SK-N-SH (cell line): ENCODE measurements at regions not wholly inside any gene's neighbourhood (a gene's known extent, or its start where the extent isn't known, plus 50 kb on each side); places are given as distances from the start of the nearest gene placed in this dataset.
A peak's percentile ranks its signal among the peaks of the same experiment; 100 is the strongest.

Experiments used
- CTCF ChIA-PET: fragments of 300-600, 350-600 bp; formaldehyde crosslinking; extraction: SDS; loops from one replicate; lab custom pipeline; 2021; lab: Yijun Ruan, JAX
- POLR2A ChIA-PET: fragments of 350-600 bp; sonication (Branson Sonifier 250); formaldehyde crosslinking; extraction: SDS; loops from one replicate; lab custom pipeline; 2020; ENCODE audit warnings: antibody characterized with exemption, inconsistent platforms; lab: Yijun Ruan, JAX
- DNase-seq: peaks from one replicate; pipeline ENCODE4 v3.0.0; 2012
- H2AFZ ChIP-seq: fragments of 200-600 bp; sonication (generic); 2 replicates; pipeline ENCODE4 v1.8.1; 2016; ENCODE audit warnings: antibody characterized with exemption, mild to moderate bottlenecking, low read depth
- H3F3A ChIP-seq: fragments of 200-600 bp; sonication (generic); replicated peaks from 2 replicates; pipeline ENCODE3; 2016; ENCODE audit warnings: antibody characterized with exemption, mild to moderate bottlenecking; ENCODE audit not compliant: insufficient read depth
- H3K27ac ChIP-seq, 2 experiments: fragments of 200-500 bp in 1 of 2; fragments of 200-600 bp in 1 of 2; sonication (Bioruptor generic) in 1 of 2; sonication (generic), shearing (Covaris generic) in 1 of 2; 2 replicates each; pipeline versions ENCODE4 v1.5.1 to v1.6.1; 2014 to 2016; ENCODE audit warnings: low read depth in 2 of 2, inconsistent platforms in 1 of 2, low read length in 1 of 2, mild to moderate bottlenecking in 1 of 2, mixed read lengths in 1 of 2
- H3K27me3 ChIP-seq: fragments of 200-600 bp; sonication (generic), shearing (Covaris generic); 2 replicates; pipeline ENCODE4 v1.6.1; 2016; ENCODE audit warnings: mixed run types; ENCODE audit not compliant: insufficient read depth
- H3K36me3 ChIP-seq, 2 experiments: fragments of 200-500 bp in 1 of 2; fragments of 200-600 bp in 1 of 2; sonication (Bioruptor generic) in 1 of 2; sonication (generic) in 1 of 2; replicated peaks in 1 of 2; 2 replicates each; pipeline versions ENCODE3 to v1.5.1; 2014 to 2016; ENCODE audit warnings: low read length in 1 of 2, mild to moderate bottlenecking in 1 of 2; ENCODE audit not compliant: insufficient read depth in 2 of 2, control insufficient read depth in 1 of 2
- H3K4me1 ChIP-seq, 2 experiments: fragments of 200-500 bp in 1 of 2; fragments of 200-600 bp in 1 of 2; sonication (Bioruptor generic) in 1 of 2; sonication (generic), shearing (Covaris generic) in 1 of 2; 2 replicates each; pipeline versions ENCODE4 v1.5.1 to v1.6.1; 2014 to 2016; ENCODE audit warnings: low read depth in 1 of 2, low read length in 1 of 2, mixed run types in 1 of 2; ENCODE audit not compliant: insufficient read depth in 2 of 2, control insufficient read depth in 1 of 2
- H3K4me2 ChIP-seq: fragments of 200-600 bp; sonication (generic), shearing (Covaris generic); 2 replicates; pipeline ENCODE4 v1.6.1; 2017; ENCODE audit warnings: mixed run types
- H3K4me3 ChIP-seq, 2 experiments: fragments of 200-500 bp in 1 of 2; fragments of 200-600 bp in 1 of 2; sonication (Bioruptor generic) in 1 of 2; sonication (generic), shearing (Covaris generic) in 1 of 2; 2 replicates each; pipeline versions ENCODE4 v1.5.1 to v1.8.1; 2014 to 2016; ENCODE audit warnings: low read depth in 2 of 2, inconsistent platforms in 1 of 2, low read length in 1 of 2, mild to moderate bottlenecking in 1 of 2, mixed read lengths in 1 of 2, moderate library complexity in 1 of 2
- H3K79me2 ChIP-seq: fragments of 200-600 bp; sonication (generic); 2 replicates; pipeline ENCODE4 v1.8.1; 2017; ENCODE audit warnings: mild to moderate bottlenecking; ENCODE audit not compliant: insufficient read depth
- H3K9ac ChIP-seq: fragments of 200-600 bp; sonication (generic); 2 replicates; pipeline ENCODE4 v1.6.1; 2017; ENCODE audit warnings: mixed run types
- H3K9me2 ChIP-seq: fragments of 200-600 bp; sonication (generic); 2 replicates; pipeline ENCODE4 v1.6.1; 2017; ENCODE audit warnings: mixed run types
- H3K9me3 ChIP-seq: fragments of 200-600 bp; sonication (generic); 2 replicates; pipeline ENCODE4 v1.6.1; 2017; ENCODE audit warnings: mixed run types, mild to moderate bottlenecking, moderate library complexity
- H4K20me1 ChIP-seq: fragments of 200-600 bp; sonication (generic); 2 replicates; pipeline ENCODE4 v1.6.1; 2017; ENCODE audit warnings: mild to moderate bottlenecking, mixed run types; ENCODE audit not compliant: insufficient read depth
- CHD2 ChIP-seq: fragments of 150-350 bp; IDR thresholded peaks from 2 replicates; pipeline ENCODE4 v1.6.1; 2018; ENCODE audit warnings: low read length; ENCODE audit not compliant: partially characterized antibody
- ELF1 ChIP-seq: IDR thresholded peaks from 2 replicates; pipeline ENCODE4 v1.4.0; 2012
- EP300 ChIP-seq, 2 experiments: IDR thresholded peaks; 2 replicates each; pipeline versions ENCODE4 v1.4.0 to v1.6.1; 2012; ENCODE audit warnings: borderline replicate concordance in 1 of 2, low read depth in 1 of 2, low read length in 1 of 2
- FOSL2 ChIP-seq: IDR thresholded peaks from 2 replicates; pipeline ENCODE4 v1.4.0; 2012; ENCODE audit warnings: low read depth, mild to moderate bottlenecking, moderate library complexity, borderline replicate concordance
- FOXJ3 ChIP-seq: sonication (generic); formaldehyde crosslinking; IDR thresholded peaks from 2 replicates; pipeline ENCODE4 v1.5.1; 2020; ENCODE audit warnings: mild to moderate bottlenecking, missing genetic modification reagents
- FOXM1 ChIP-seq: IDR thresholded peaks from 2 replicates; pipeline ENCODE4 v1.4.0; 2012; ENCODE audit warnings: low read depth, mild to moderate bottlenecking
- GATA2 ChIP-seq: sonication (generic); formaldehyde crosslinking; IDR thresholded peaks from 2 replicates; pipeline ENCODE4 v1.5.0; 2020; ENCODE audit warnings: mild to moderate bottlenecking, missing genetic modification reagents
- NRF1 ChIP-seq: IDR thresholded peaks from 2 replicates; pipeline ENCODE4 v1.6.1; 2012; ENCODE audit warnings: low read depth, mild to moderate bottlenecking, low read length
- POLR2AphosphoS5 ChIP-seq: IDR thresholded peaks from 2 replicates; pipeline ENCODE4 v1.6.1; 2012; ENCODE audit warnings: low read depth, low read length
- RAD21 ChIP-seq: IDR thresholded peaks from 2 replicates; pipeline ENCODE4 v1.6.1; 2012; ENCODE audit warnings: mild to moderate bottlenecking, low read length
- RCOR1 ChIP-seq: fragments of 150-350 bp; IDR thresholded peaks from 2 replicates; pipeline ENCODE4 v1.6.1; 2017; ENCODE audit warnings: antibody characterized with exemption, low read length
- SIN3A ChIP-seq: IDR thresholded peaks from 2 replicates; pipeline ENCODE4 v1.6.1; 2012; ENCODE audit warnings: low read depth, mild to moderate bottlenecking, low read length, moderate library complexity, borderline replicate concordance
- TAF1 ChIP-seq: IDR thresholded peaks from 2 replicates; pipeline ENCODE4 v1.6.1; 2012; ENCODE audit warnings: low read depth, mild to moderate bottlenecking, low read length, moderate library complexity, borderline replicate concordance
- TCF12 ChIP-seq: IDR thresholded peaks from 2 replicates; pipeline ENCODE4 v1.4.0; 2012
- WGBS: methylation state at CpG from one replicate; pipeline ENCODE4 v1.1.6; 2017; ENCODE audit warnings: low lambda C conversion rate; 5-methylcytosine and 5-hydroxymethylcytosine counted together
- TF ChIP-seq, protein P1 (sequence below): IDR thresholded peaks from 2 replicates; pipeline ENCODE4 v1.6.1; 2012; ENCODE audit warnings: mild to moderate bottlenecking, low read depth, low read length, moderate library complexity
- TF ChIP-seq, protein P2 (sequence below): IDR thresholded peaks from 2 replicates; pipeline ENCODE4 v1.4.0; 2012; ENCODE audit warnings: low read depth
- TF ChIP-seq, protein P3 (sequence below): IDR thresholded peaks from 2 replicates; pipeline ENCODE4; 2012
- TF ChIP-seq, protein P4 (sequence below): fragments of 150-350 bp; IDR thresholded peaks from 2 replicates; pipeline ENCODE4 v1.6.1; 2017; ENCODE audit warnings: antibody characterized with exemption, low read length, low read depth, borderline replicate concordance

DNA sequence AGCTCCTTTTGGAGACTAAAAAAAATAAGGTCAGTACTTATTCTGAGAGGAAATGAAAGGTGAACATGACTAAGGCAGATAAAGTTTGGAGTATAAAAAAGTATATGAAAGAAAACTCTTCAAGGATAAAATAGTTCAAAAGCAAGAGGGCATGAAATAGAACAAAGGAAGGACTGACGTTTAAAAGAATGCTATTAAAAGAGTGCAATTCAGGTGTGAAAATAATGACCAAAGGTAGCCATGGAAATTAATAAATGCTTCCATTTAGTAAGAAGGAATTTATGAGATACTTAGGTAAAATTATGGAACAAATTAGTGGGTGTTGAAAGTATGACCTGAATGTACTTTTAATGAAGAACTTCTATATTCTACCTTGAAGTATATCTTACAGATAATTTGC is 128.2 kb upstream of the WDFY3 start:
- no peaks in the 10 kb centered on the region for H3K9me2 ChIP-seq
- no peak overlapping the region for H3K4me3 ChIP-seq
- no peaks in the 10 kb centered on the region for H4K20me1 ChIP-seq
- H3K4me1 ChIP-seq: no peaks in the 10 kb centered on the region
- H2AFZ ChIP-seq: no peak overlapping the region
- H3F3A ChIP-seq: no peaks in the 10 kb centered on the region
- 33% methylated on average over 1 of the region's 1 CpG for WGBS
- DNase-seq: no peak
- no peak overlapping the region for H3K9ac ChIP-seq
- no peaks in the 10 kb centered on the region for H3K9me3 ChIP-seq
- no peaks in the 10 kb centered on the region for H3K36me3 ChIP-seq
- no peak overlapping the region for H3K4me2 ChIP-seq
- ChIA-PET POLR2A (no interaction called here), CTCF (interaction anchor here (1.0 kb wide), 1 partner anchor 10 kb away, joined by 4 read pairs; no protein-coding TSS in a partner anchor)
- no peaks in the 10 kb centered on the region for H3K79me2 ChIP-seq
- H3K27me3 ChIP-seq: no peaks in the 10 kb centered on the region
- H3K27ac ChIP-seq: no peak overlapping the region
- TF ChIP-seq, protein P1, sequence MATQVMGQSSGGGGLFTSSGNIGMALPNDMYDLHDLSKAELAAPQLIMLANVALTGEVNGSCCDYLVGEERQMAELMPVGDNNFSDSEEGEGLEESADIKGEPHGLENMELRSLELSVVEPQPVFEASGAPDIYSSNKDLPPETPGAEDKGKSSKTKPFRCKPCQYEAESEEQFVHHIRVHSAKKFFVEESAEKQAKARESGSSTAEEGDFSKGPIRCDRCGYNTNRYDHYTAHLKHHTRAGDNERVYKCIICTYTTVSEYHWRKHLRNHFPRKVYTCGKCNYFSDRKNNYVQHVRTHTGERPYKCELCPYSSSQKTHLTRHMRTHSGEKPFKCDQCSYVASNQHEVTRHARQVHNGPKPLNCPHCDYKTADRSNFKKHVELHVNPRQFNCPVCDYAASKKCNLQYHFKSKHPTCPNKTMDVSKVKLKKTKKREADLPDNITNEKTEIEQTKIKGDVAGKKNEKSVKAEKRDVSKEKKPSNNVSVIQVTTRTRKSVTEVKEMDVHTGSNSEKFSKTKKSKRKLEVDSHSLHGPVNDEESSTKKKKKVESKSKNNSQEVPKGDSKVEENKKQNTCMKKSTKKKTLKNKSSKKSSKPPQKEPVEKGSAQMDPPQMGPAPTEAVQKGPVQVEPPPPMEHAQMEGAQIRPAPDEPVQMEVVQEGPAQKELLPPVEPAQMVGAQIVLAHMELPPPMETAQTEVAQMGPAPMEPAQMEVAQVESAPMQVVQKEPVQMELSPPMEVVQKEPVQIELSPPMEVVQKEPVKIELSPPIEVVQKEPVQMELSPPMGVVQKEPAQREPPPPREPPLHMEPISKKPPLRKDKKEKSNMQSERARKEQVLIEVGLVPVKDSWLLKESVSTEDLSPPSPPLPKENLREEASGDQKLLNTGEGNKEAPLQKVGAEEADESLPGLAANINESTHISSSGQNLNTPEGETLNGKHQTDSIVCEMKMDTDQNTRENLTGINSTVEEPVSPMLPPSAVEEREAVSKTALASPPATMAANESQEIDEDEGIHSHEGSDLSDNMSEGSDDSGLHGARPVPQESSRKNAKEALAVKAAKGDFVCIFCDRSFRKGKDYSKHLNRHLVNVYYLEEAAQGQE: no peak
- TF ChIP-seq SIN3A (no peak), TCF12 (no peak), FOSL2 (no peak), FOXM1 (no peak), NRF1 (no peak), POLR2AphosphoS5 (no peak), FOXJ3 (CRISPR knock-in tag) (no peak), RAD21 (no peak)
- TF ChIP-seq, protein P2, sequence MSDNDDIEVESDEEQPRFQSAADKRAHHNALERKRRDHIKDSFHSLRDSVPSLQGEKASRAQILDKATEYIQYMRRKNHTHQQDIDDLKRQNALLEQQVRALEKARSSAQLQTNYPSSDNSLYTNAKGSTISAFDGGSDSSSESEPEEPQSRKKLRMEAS: no peak

DNA sequence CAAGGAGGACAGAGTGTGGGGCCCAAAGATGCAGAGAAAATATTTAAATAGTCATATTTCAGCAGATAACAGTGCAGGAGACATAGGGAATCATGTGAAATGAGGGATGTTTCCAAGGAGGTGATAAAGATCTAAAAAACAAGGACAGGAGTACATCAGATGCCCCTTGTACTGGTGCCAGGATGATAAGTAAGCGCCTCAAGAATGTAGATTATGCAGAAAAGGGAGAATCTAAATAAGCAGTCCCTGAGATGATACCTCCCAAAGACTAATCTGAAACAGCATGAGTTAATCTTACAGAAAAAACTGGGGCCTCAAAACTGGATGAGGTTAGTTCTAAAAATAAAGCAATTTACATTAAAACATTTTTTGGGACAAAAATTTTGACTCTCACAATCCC is 136.1 kb upstream of the WDFY3 start:
- peaks cover 0 to 2% of the 10 kb centered on the region in 2 experiments; a peak in 2 of 4 replicates for H3K4me1 ChIP-seq
- CTCF ChIA-PET: no interaction called here
- no peaks in the 10 kb centered on the region for H3F3A ChIP-seq
- H3K4me2 ChIP-seq: no peak overlapping the region
- no peaks in the 10 kb centered on the region for H3K36me3 ChIP-seq
- no peak overlapping the region for H3K27ac ChIP-seq
- no peaks in the 10 kb centered on the region; the same call in 1 of the 2 replicates for H3K9me2 ChIP-seq
- H4K20me1 ChIP-seq: no peaks in the 10 kb centered on the region
- H3K9me3 ChIP-seq: no peaks in the 10 kb centered on the region
- DNase-seq: no peak
- H3K4me3 ChIP-seq: no peak overlapping the region
- H3K27me3 ChIP-seq: no peaks in the 10 kb centered on the region
- H2AFZ ChIP-seq: no peak overlapping the region
- H3K9ac ChIP-seq: no peak overlapping the region
- H3K79me2 ChIP-seq: no peaks in the 10 kb centered on the region
- POLR2A ChIA-PET: no interaction called here
- 26% methylated on average over 1 of the region's 1 CpG for WGBS
- TF ChIP-seq, protein P1: no peak
- TF ChIP-seq, protein P3, sequence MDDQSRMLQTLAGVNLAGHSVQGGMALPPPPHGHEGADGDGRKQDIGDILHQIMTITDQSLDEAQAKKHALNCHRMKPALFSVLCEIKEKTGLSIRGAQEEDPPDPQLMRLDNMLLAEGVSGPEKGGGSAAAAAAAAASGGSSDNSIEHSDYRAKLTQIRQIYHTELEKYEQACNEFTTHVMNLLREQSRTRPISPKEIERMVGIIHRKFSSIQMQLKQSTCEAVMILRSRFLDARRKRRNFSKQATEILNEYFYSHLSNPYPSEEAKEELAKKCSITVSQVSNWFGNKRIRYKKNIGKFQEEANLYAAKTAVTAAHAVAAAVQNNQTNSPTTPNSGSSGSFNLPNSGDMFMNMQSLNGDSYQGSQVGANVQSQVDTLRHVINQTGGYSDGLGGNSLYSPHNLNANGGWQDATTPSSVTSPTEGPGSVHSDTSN: 0 out of 2 replicates have a peak, but pooled peaks have one; percentile 3
- peak in 1 of 2 experiments; percentile 40; a peak in 1 of 4 replicates for TF ChIP-seq EP300 (IDR thresholded peaks at IDR 0.05; ENCODE audit: borderline replicate concordance in 1 of 2, low read depth in 1 of 2, low read length in 1 of 2)
- TF ChIP-seq CHD2: no peak
- TF ChIP-seq TAF1: no peak
- TF ChIP-seq FOXM1: no peak
- TF ChIP-seq ELF1: no peak
- no peak for TF ChIP-seq POLR2AphosphoS5
- TF ChIP-seq GATA2 (CRISPR knock-in tag): no peak
- TF ChIP-seq RCOR1: no peak
- TF ChIP-seq, protein P4, sequence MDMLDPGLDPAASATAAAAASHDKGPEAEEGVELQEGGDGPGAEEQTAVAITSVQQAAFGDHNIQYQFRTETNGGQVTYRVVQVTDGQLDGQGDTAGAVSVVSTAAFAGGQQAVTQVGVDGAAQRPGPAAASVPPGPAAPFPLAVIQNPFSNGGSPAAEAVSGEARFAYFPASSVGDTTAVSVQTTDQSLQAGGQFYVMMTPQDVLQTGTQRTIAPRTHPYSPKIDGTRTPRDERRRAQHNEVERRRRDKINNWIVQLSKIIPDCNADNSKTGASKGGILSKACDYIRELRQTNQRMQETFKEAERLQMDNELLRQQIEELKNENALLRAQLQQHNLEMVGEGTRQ: no peak
- peak; percentile 57 for TF ChIP-seq TCF12
- no peak for TF ChIP-seq FOSL2
- no peak for TF ChIP-seq FOXJ3 (CRISPR knock-in tag)
